T-helper 2 cell (primary cell): ENCODE measurements at regions not wholly inside any gene's neighbourhood (a gene's known extent, or its start where the extent isn't known, plus 50 kb on each side); places are given as distances from the start of the nearest gene placed in this dataset.

Source experiments
- DNase-seq, 5 experiments: peaks; one replicate each; pipeline versions ENCODE4 v3.0.0 to v3.0.0-alpha.2; 2012 to 2022

- DNase-seq: no peak
Measured at GRCh38 chr5:61744690-61745619, 412.9 kb downstream of the ZSWIM6 start.

- DNase-seq: no peak
Measured at GRCh38 chr5:61746831-61747575, 414.9 kb downstream of the ZSWIM6 start.

GRCh38 chr5:61748121-61748520 is 416.1 kb downstream of the ZSWIM6 start:
- no peak for DNase-seq

GRCh38 chr5:61748651-61749050 is 416.6 kb downstream of the ZSWIM6 start:
- DNase-seq: no peak

- DNase-seq: no peak
Measured at GRCh38 chr5:61752588-61752987, 420.5 kb downstream of the ZSWIM6 start.

GRCh38 chr5:61754792-61755191 is 422.7 kb downstream of the ZSWIM6 start:
- no peak for DNase-seq

GRCh38 chr5:61755726-61756222 is 423.7 kb downstream of the ZSWIM6 start:
- DNase-seq: no peak

GRCh38 chr5:61758711-61759110 is 426.7 kb downstream of the ZSWIM6 start:
- DNase-seq: no peak

GRCh38 chr5:61765471-61765870 is 433.4 kb downstream of the ZSWIM6 start:
- DNase-seq: no peak

GRCh38 chr5:61766141-61766540 is 434.1 kb downstream of the ZSWIM6 start:
- DNase-seq: no peak

GRCh38 chr5:61767231-61768080 is 435.4 kb downstream of the ZSWIM6 start:
- DNase-seq: no peak

- peak in 1 of 5 experiments; percentile 7 for DNase-seq
Measured at GRCh38 chr5:61768692-61769281, 436.7 kb downstream of the ZSWIM6 start.

- DNase-seq: no peak
Measured at GRCh38 chr5:61771062-61771461, 439.0 kb downstream of the ZSWIM6 start.

GRCh38 chr5:61771808-61772207 is 439.8 kb downstream of the ZSWIM6 start:
- DNase-seq: no peak

- DNase-seq: no peak
Measured at GRCh38 chr5:61775901-61776300, 443.8 kb downstream of the ZSWIM6 start.

- DNase-seq: no peak
Measured at GRCh38 chr5:61777292-61777691, 445.2 kb downstream of the ZSWIM6 start.

- DNase-seq: no peak
Measured at GRCh38 chr5:61779743-61780142, 447.7 kb downstream of the ZSWIM6 start.

- DNase-seq: no peak
Measured at GRCh38 chr5:61783481-61783880, 451.4 kb downstream of the ZSWIM6 start.

GRCh38 chr5:61784341-61784740 is 452.3 kb downstream of the ZSWIM6 start:
- DNase-seq: no peak

GRCh38 chr5:61788548-61788947 is 456.5 kb downstream of the ZSWIM6 start:
- DNase-seq: no peak

- no peak for DNase-seq
Measured at GRCh38 chr5:61790007-61790406, 457.9 kb downstream of the ZSWIM6 start.

- DNase-seq: peak in 1 of 5 experiments; percentile 22
Measured at GRCh38 chr5:61790678-61791077, 458.6 kb downstream of the ZSWIM6 start.
